Sigmoid colon (tissue), 6 donors: ENCODE measurements at regions not wholly inside any gene's neighbourhood (a gene's known extent, or its start where the extent isn't known, plus 50 kb on each side); places are given as distances from the start of the nearest gene placed in this dataset.
A peak's percentile ranks its signal among the peaks of the same experiment; 100 is the strongest.

ENCODE experiments used
- DNase-seq: peaks from one replicate; pipeline ENCODE4 v3.0.0-alpha.2; 2019
- H3K27ac ChIP-seq, 4 donors: fragments of 200-600 bp; sonication (generic); one replicate each; pipeline ENCODE4 v1.5.1; 2016 to 2019; ENCODE audit warnings: mild to moderate bottlenecking in 1 of 4
- H3K27me3 ChIP-seq, 3 donors: fragments of 200-600 bp; sonication (generic); one replicate each; pipeline ENCODE4 v1.5.1; 2019; ENCODE audit warnings: mild to moderate bottlenecking in 1 of 3
- H3K36me3 ChIP-seq, 4 donors: fragments of 200-600 bp; sonication (generic); one replicate each; pipeline ENCODE4 v1.5.1; 2016 to 2019
- H3K4me1 ChIP-seq, 4 donors: fragments of 200-600 bp; sonication (generic); one replicate each; pipeline ENCODE4 v1.5.1; 2017 to 2019
- H3K4me3 ChIP-seq, 4 donors: fragments of 200-600 bp; sonication (generic); one replicate each; pipeline ENCODE4 v1.5.1; 2017 to 2019; ENCODE audit warnings: mild to moderate bottlenecking in 2 of 4, moderate library complexity in 1 of 4
- H3K9me3 ChIP-seq, 4 donors: fragments of 200-600 bp in 3 of 4; sonication (generic) in 3 of 4; one replicate each; pipeline versions ENCODE4 v1.5.1 to v1.6.1; 2013 to 2019
- CTCF ChIP-seq, 4 experiments: fragments of 450-650 bp in 3 of 4; fragments of 200-600 bp in 1 of 4; IDR thresholded peaks; one replicate each; pipeline ENCODE4 v1.5.1; 2016 to 2019; ENCODE audit warnings: antibody characterized with exemption in 4 of 4, mild to moderate bottlenecking in 3 of 4, moderate library complexity in 2 of 4
- EP300 ChIP-seq, 4 donors: sonication (generic); formaldehyde crosslinking; IDR thresholded peaks; one replicate each; pipeline ENCODE4 v1.6.1; 2017; ENCODE audit warnings: antibody characterized with exemption in 4 of 4
- POLR2A ChIP-seq, 2 donors: fragments of 450-650 bp; IDR thresholded peaks; one replicate each; pipeline ENCODE4 v1.6.1; 2016; ENCODE audit warnings: antibody characterized with exemption in 2 of 2, mild to moderate bottlenecking in 2 of 2, moderate library complexity in 2 of 2
- POLR2AphosphoS5 ChIP-seq, 4 donors: sonication (generic); formaldehyde crosslinking; IDR thresholded peaks; one replicate each; pipeline ENCODE4 v1.6.1; 2017; ENCODE audit warnings: antibody characterized with exemption in 4 of 4
- WGBS, 2 donors: extraction: QIAGEN DNeasy Blood & Tissue Kit; methylation state at CpG; one replicate each; pipeline ENCODE4 v1.1.7; 2013; 5-methylcytosine and 5-hydroxymethylcytosine counted together
- intact Hi-C: fragments of 100-400 bp; cut with DNase I; formaldehyde crosslinking; loops from one replicate; pipeline ENCODE4 v1.15.1; 2023
- donor health status: healthy with polysubstance abuse.
- donor health status: healthy.

DNA sequence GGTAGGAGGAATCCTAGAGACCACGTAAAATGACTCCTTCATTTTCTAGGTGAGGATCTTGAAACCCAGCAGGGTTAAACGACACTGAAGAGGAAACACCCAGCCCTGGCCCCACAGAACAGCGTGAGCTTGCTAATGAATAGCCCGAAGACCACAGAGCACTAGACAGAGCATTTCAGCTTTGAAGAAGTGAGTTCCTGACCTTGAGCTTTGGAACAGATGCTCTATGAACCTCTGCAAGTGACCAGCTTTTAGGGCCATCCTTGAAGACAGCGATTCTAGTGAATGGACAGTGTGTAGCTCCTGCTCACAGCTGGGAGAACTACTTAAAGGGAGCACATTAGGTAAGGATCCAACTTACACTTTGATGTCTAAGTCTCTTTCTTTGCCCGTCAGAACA, 74.0 kb upstream of the FRMD1 start:
- H3K9me3 ChIP-seq, result no peaks in the 10 kb centered on the region
- intact Hi-C loops, result loop anchor here (10.0 kb wide), 2 partner anchors 732 to 1372 kb away; no protein-coding TSS in a partner anchor
- no peak for TF ChIP-seq CTCF (IDR thresholded peaks at IDR 0.05)
- no peak for TF ChIP-seq POLR2AphosphoS5 (IDR thresholded peaks at IDR 0.05)
- no peak for TF ChIP-seq POLR2A (IDR thresholded peaks at IDR 0.05)
- TF ChIP-seq EP300 (IDR thresholded peaks at IDR 0.05), result no peak
- WGBS, 2 donors, result 57 to 67% methylated on average over 6 of the region's 6 CpGs
- no peak overlapping the region for H3K4me3 ChIP-seq
- no peaks in the 10 kb centered on the region for H3K27me3 ChIP-seq
- H3K27ac ChIP-seq, result peak overlapping the region in 3 of 4 donors; percentile 46 to 83 (median 83)
- DNase-seq, result peak; percentile 13
- H3K36me3 ChIP-seq, result no peaks in the 10 kb centered on the region
- peaks cover 2 to 74% (median 56%) of the 10 kb centered on the region in 4 donors for H3K4me1 ChIP-seq

DNA sequence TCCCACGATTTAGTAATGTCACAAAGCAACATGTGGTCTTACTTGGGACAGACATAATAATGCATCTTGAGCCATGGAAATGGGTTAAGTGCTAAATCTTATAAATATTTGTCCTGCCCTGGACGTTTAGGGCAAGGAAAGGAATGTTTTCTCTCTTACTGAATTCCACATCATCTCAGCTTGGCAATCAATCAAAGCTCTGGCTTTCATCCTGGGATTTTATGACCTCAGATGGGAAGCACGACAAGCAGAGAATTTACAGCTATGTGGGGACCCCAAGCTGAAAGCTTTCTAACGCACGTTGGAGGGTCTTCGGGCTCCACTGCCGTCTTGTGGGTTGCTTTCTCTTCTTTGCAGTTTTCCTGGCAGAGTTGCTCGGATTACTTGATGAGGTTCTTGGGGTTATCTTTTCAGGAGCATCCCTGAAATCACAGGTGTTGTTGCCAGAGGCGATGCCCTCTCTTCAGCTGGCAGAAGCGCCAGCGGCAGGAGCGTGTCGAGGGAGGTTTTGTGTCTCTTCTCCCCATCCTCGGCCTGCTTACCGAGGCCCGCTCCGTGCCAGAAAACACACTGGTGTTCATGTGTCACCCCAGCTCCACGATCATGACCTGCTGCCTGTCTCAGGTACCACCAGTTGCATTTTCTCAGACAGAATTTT, 73.4 kb upstream of the FRMD1 start:
- TF ChIP-seq CTCF (IDR thresholded peaks at IDR 0.05) (no peak), POLR2AphosphoS5 (IDR thresholded peaks at IDR 0.05) (peak in 2 of 4 donors; percentile 20 to 53)
- DNase-seq, result peak; percentile 20
- Histone ChIP-seq H3K4me3 (no peak overlapping the region), H3K4me1 (peaks cover 2 to 70% (median 51%) of the 10 kb centered on the region in 4 donors), H3K27ac (peak overlapping the region in 3 of 4 donors; percentile 46 to 83 (median 83)), H3K27me3 (no peaks in the 10 kb centered on the region), H3K9me3 (no peaks in the 10 kb centered on the region), H3K36me3 (no peaks in the 10 kb centered on the region)
- intact Hi-C loops, result loop anchor here (10.0 kb wide), 2 partner anchors 732 to 1372 kb away; no protein-coding TSS in a partner anchor
- WGBS, 2 donors, result 76 to 80% methylated on average over 18 of the region's 18 CpGs

DNA sequence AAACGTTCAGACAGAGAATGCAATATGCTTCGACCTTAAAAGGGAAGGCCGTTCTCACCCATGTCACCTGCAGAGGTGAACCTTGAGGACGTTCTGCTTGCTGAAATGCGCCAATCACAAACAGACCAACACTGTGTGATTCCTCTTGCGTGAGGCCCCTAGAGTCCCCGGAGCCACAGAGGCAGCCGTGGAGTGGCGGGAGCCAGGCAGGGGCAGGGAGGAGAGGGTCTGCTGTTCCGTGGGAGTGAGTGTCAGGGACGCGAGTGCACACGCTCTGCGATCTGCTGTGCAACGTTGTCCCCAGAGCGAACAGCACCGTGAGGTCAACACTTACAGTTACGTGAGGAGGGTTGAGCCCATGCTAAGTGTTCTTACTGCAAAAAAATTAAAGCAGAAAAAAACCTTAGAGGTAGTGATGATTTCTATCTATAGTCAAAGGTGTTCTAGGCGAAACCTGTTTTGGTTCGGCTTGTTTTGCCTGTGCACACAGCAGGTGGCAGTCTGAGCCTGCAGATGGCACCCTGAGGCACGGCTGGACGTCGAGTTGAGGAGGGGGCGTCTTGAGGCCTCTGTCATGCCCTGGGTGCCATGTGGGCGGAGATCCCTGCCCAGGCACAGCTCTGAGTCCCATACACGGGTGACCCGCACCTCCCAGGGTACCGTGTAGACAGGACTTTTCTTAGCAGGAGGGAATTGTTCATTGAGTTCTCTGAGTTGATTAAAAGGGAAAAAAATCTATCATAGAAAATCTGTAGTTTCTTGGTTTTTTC, 71.7 kb upstream of the FRMD1 start:
- Histone ChIP-seq H3K27ac (no peak overlapping the region), H3K4me3 (no peak overlapping the region), H3K36me3 (no peaks in the 10 kb centered on the region), H3K4me1 (peaks cover 0 to 53% (median 34%) of the 10 kb centered on the region in 4 donors), H3K9me3 (no peaks in the 10 kb centered on the region), H3K27me3 (no peaks in the 10 kb centered on the region)
- TF ChIP-seq POLR2AphosphoS5 (IDR thresholded peaks at IDR 0.05) (no peak), POLR2A (IDR thresholded peaks at IDR 0.05) (no peak), EP300 (IDR thresholded peaks at IDR 0.05) (no peak), CTCF (IDR thresholded peaks at IDR 0.05) (peak; percentile 43 to 65 (median 54))
- DNase-seq, result peak; percentile 64
- intact Hi-C loops, result loop anchor here (1.0 to 10.0 kb wide), 3 partner anchors 206 to 1374 kb away; no protein-coding TSS in a partner anchor
- WGBS, 2 donors, result 42 to 60% methylated on average over 28 of the region's 28 CpGs

DNA sequence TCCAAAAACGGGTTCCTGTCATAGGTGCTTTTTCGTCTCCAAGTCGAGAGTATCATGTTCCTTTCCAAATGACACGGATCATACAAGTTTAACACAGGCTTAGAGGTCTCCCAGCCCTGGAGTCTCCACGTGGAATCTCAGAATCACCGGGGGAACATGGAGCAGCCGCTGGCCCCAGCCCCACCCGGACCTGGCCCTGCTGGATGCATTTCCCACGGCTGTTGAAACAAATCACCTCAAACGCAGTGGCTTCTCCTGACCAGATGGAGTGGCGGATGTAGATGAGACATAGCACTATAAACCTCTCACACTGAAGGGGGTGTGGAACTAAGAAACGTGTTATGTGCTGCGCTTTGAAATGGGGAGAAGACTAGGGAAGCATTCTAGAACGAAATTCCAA, 70.0 kb upstream of the FRMD1 start:
- 79 to 87% methylated on average over 14 of the region's 14 CpGs for WGBS, 2 donors
- Histone ChIP-seq H3K4me1 (peaks cover 0 to 36% (median 20%) of the 10 kb centered on the region in 4 donors), H3K36me3 (no peaks in the 10 kb centered on the region), H3K4me3 (no peak overlapping the region), H3K27ac (no peak overlapping the region), H3K27me3 (no peaks in the 10 kb centered on the region), H3K9me3 (no peaks in the 10 kb centered on the region)
- intact Hi-C loops, result no loop called here
- DNase-seq, result peak; percentile 40
- no peak for TF ChIP-seq EP300 (IDR thresholded peaks at IDR 0.05)
- TF ChIP-seq CTCF (IDR thresholded peaks at IDR 0.05), result no peak
- TF ChIP-seq POLR2AphosphoS5 (IDR thresholded peaks at IDR 0.05), result no peak
- TF ChIP-seq POLR2A (IDR thresholded peaks at IDR 0.05), result no peak
